H9 (cell line): ENCODE measurements at regions not wholly inside any gene's neighbourhood (a gene's known extent, or its start where the extent isn't known, plus 50 kb on each side); places are given as distances from the start of the nearest gene placed in this dataset.

Experiments
- DNase-seq: peaks from one replicate; pipeline ENCODE4 v3.0.0-alpha.2; 2017
- H2AFZ ChIP-seq: one replicate; pipeline ENCODE4 v1.6.1; 2013; ENCODE audit warnings: mild to moderate bottlenecking, low read length, control low read depth, moderate library complexity
- H2AK5ac ChIP-seq: 2 replicates; pipeline ENCODE4 v1.6.1; 2013; ENCODE audit warnings: low read length, control low read depth, mixed read lengths; ENCODE audit not compliant: insufficient read length
- H2BK120ac ChIP-seq: one replicate; pipeline ENCODE4 v1.6.1; 2013; ENCODE audit warnings: low read depth, mild to moderate bottlenecking, low read length, control low read depth, inconsistent platforms; ENCODE audit not compliant: poor library complexity, severe bottlenecking
- H2BK12ac ChIP-seq: 2 replicates; pipeline ENCODE4 v1.6.1; 2013; ENCODE audit warnings: low read length, control low read depth, mixed read lengths, low read depth; ENCODE audit not compliant: insufficient read length
- H2BK15ac ChIP-seq: 2 replicates; pipeline ENCODE4 v1.6.1; 2013; ENCODE audit warnings: low read depth, low read length, control low read depth
- H2BK20ac ChIP-seq: one replicate; pipeline ENCODE4 v1.6.1; 2013; ENCODE audit warnings: low read depth, mild to moderate bottlenecking, low read length, control low read depth, inconsistent platforms; ENCODE audit not compliant: poor library complexity, severe bottlenecking
- H2BK5ac ChIP-seq: 2 replicates; pipeline ENCODE4 v1.6.1; 2013; ENCODE audit warnings: low read length, control low read depth, mixed read lengths; ENCODE audit not compliant: insufficient read length
- H3K14ac ChIP-seq: 2 replicates; pipeline ENCODE4 v1.6.1; 2013; ENCODE audit warnings: low read length, control low read depth; ENCODE audit not compliant: insufficient read depth
- H3K18ac ChIP-seq: 2 replicates; pipeline ENCODE4 v1.6.1; 2013; ENCODE audit warnings: low read depth, mild to moderate bottlenecking, mixed read lengths, low read length, control low read depth; ENCODE audit not compliant: insufficient read length
- H3K23ac ChIP-seq: 2 replicates; pipeline ENCODE4 v1.6.1; 2013; ENCODE audit warnings: low read length, control low read depth, mixed read lengths, low read depth; ENCODE audit not compliant: insufficient read length
- H3K23me2 ChIP-seq: 2 replicates; pipeline ENCODE4 v1.6.1; 2013; ENCODE audit warnings: low read depth, mild to moderate bottlenecking, mixed read lengths, low read length, control low read depth; ENCODE audit not compliant: insufficient read length, poor library complexity, severe bottlenecking
- H3K27ac ChIP-seq: 2 replicates; pipeline ENCODE4 v1.5.1; 2013; ENCODE audit warnings: low read length, control low read depth, mixed read lengths, low read depth; ENCODE audit not compliant: insufficient read length
- H3K27me3 ChIP-seq: 2 replicates; pipeline ENCODE4 v1.6.1; 2013; ENCODE audit warnings: low read length, control low read depth, inconsistent platforms; ENCODE audit not compliant: insufficient read depth
- H3K4ac ChIP-seq: 2 replicates; pipeline ENCODE4 v1.6.1; 2013; ENCODE audit warnings: low read depth, mild to moderate bottlenecking, control low read depth, inconsistent platforms, low read length, moderate library complexity
- H3K4me1 ChIP-seq: 2 replicates; pipeline ENCODE4 v1.6.1; 2013; ENCODE audit warnings: low read length, control low read depth, inconsistent platforms; ENCODE audit not compliant: insufficient read depth
- H3K4me2 ChIP-seq: 2 replicates; pipeline ENCODE4 v1.6.1; 2013; ENCODE audit warnings: low read length, control low read depth, mixed read lengths; ENCODE audit not compliant: insufficient read length, insufficient read depth
- H3K56ac ChIP-seq: 2 replicates; pipeline ENCODE4 v1.6.1; 2013; ENCODE audit warnings: low read depth, mild to moderate bottlenecking, mixed read lengths, low read length, control low read depth; ENCODE audit not compliant: insufficient read length
- H3K79me1 ChIP-seq: 2 replicates; pipeline ENCODE4 v1.6.1; 2013; ENCODE audit warnings: low read depth, mild to moderate bottlenecking, moderate library complexity, low read length, control low read depth, inconsistent platforms; ENCODE audit not compliant: insufficient read depth, poor library complexity, severe bottlenecking
- H3K79me2 ChIP-seq: 2 replicates; pipeline ENCODE4 v1.6.1; 2013; ENCODE audit warnings: low read length, control low read depth, inconsistent platforms; ENCODE audit not compliant: insufficient read depth
- H3K9ac ChIP-seq: 2 replicates; pipeline ENCODE4 v1.6.1; 2013; ENCODE audit warnings: low read length, control low read depth, mixed read lengths; ENCODE audit not compliant: insufficient read length; ENCODE audit errors: extremely low read depth
- H3K9me3 ChIP-seq: one replicate; pipeline ENCODE4 v1.6.1; 2013; ENCODE audit warnings: low read depth, low read length, inconsistent platforms; ENCODE audit not compliant: control insufficient read depth
- H3T11ph ChIP-seq: one replicate; pipeline ENCODE4 v1.6.1; 2013; ENCODE audit warnings: mild to moderate bottlenecking, low read length, control low read depth, inconsistent platforms
- H4K20me1 ChIP-seq: one replicate; pipeline ENCODE4 v1.6.1; 2013; ENCODE audit not compliant: control insufficient read depth, insufficient read length, insufficient read depth
- H4K5ac ChIP-seq: 2 replicates; pipeline ENCODE4 v1.6.1; 2013; ENCODE audit warnings: low read depth, mild to moderate bottlenecking, mixed read lengths, low read length, control low read depth; ENCODE audit not compliant: insufficient read length
- H4K8ac ChIP-seq: replicated peaks from 2 replicates; pipeline ENCODE4 v1.6.1; 2013; ENCODE audit warnings: low read length, control low read depth, mixed read lengths, low read depth; ENCODE audit not compliant: insufficient read length
- H4K91ac ChIP-seq: 2 replicates; pipeline ENCODE4 v1.6.1; 2013; ENCODE audit warnings: low read depth, mild to moderate bottlenecking, moderate library complexity, mixed read lengths, low read length, control low read depth; ENCODE audit not compliant: insufficient read length
- H3K27ac Mint-ChIP-seq, 3 experiments: 2 replicates in 2 of 3; 3 replicates in 1 of 3; pipeline ENCODE4 v1.8.0; 2020 to 2021; ENCODE audit warnings: mixed read lengths in 3 of 3, mild to moderate bottlenecking in 1 of 3, moderate library complexity in 1 of 3
- H3K27me3 Mint-ChIP-seq: 2 replicates; pipeline ENCODE4 v1.8.0; 2021; ENCODE audit warnings: low read depth, mild to moderate bottlenecking, moderate library complexity, mixed read lengths
- H3K36me3 Mint-ChIP-seq, 3 experiments: 2 replicates in 2 of 3; 3 replicates in 1 of 3; pipeline ENCODE4 v1.8.0; 2020 to 2021; ENCODE audit warnings: low read depth in 3 of 3, mixed read lengths in 3 of 3; ENCODE audit not compliant: insufficient read depth in 1 of 3
- H3K4me1 Mint-ChIP-seq, 2 experiments: 2 replicates each; pipeline ENCODE4 v1.8.0; 2020; ENCODE audit warnings: mixed read lengths in 2 of 2
- H3K4me3 Mint-ChIP-seq, 2 experiments: 2 replicates in 1 of 2; 3 replicates in 1 of 2; pipeline ENCODE4 v1.8.0; 2020 to 2021; ENCODE audit warnings: mild to moderate bottlenecking in 2 of 2, mixed read lengths in 2 of 2, moderate library complexity in 1 of 2
- H3K9me3 Mint-ChIP-seq, 2 experiments: 2 replicates in 1 of 2; 3 replicates in 1 of 2; pipeline ENCODE4 v1.8.0; 2020; ENCODE audit warnings: mild to moderate bottlenecking in 2 of 2, mixed read lengths in 2 of 2, moderate library complexity in 1 of 2
- WGBS: extraction: QIAGEN DNeasy Blood & Tissue Kit; methylation state at CpG from one replicate; pipeline ENCODE4 v1.1.7; 2013; ENCODE audit warnings: missing lambda C conversion rate, low lambda C conversion rate, mixed read lengths; ENCODE audit not compliant: insufficient read length; ENCODE audit errors: extremely low coverage; 5-methylcytosine and 5-hydroxymethylcytosine counted together
- TF ChIP-seq, protein P1 (sequence below): fragments of 200-600 bp; sonication (generic); conservative IDR thresholded peaks from 3 replicates; pipeline ENCODE4 v1.8.0; 2021; ENCODE audit warnings: antibody characterized with exemption, mild to moderate bottlenecking

DNA sequence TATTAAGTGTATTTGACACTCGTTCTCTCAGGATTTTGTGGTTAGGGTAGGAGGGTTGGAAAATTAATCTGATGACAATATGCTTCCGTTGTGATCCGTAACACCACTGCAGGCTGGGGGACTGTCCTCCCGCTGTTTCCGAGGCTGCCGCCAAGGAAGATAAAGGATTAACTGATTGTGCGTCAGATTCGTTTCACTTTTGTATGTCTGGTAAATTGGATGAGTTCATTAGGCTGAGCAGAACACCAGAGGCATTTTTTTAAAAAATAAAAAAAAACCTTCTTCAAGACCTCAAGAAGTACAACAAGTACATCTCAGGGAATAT, 486.7 kb upstream of the SALL1 start:
- H2AFZ ChIP-seq = no peak overlapping the region
- H3K23ac ChIP-seq = no peak overlapping the region
- H2BK12ac ChIP-seq = no peak overlapping the region
- Mint-ChIP-seq H3K4me1 (peaks cover 33 to 43% of the 10 kb centered on the region in 2 experiments), H3K9me3 (peaks cover 0 to 3% of the 10 kb centered on the region in 2 experiments; a peak in 4 of 5 replicates), H3K27me3 (peaks cover 75% of the 10 kb centered on the region), H3K4me3 (peak overlapping the region; percentile 58 to 65; a peak in 4 of 5 replicates), H3K36me3 (peaks cover 0 to 9% (median 0%) of the 10 kb centered on the region in 3 experiments; a peak in 4 of 7 replicates), H3K27ac (peak overlapping the region in 2 of 3 experiments; percentile 91 to 95; a peak in 5 of 7 replicates)
- H3K9me3 ChIP-seq = no peaks in the 10 kb centered on the region
- TF ChIP-seq, protein P1, sequence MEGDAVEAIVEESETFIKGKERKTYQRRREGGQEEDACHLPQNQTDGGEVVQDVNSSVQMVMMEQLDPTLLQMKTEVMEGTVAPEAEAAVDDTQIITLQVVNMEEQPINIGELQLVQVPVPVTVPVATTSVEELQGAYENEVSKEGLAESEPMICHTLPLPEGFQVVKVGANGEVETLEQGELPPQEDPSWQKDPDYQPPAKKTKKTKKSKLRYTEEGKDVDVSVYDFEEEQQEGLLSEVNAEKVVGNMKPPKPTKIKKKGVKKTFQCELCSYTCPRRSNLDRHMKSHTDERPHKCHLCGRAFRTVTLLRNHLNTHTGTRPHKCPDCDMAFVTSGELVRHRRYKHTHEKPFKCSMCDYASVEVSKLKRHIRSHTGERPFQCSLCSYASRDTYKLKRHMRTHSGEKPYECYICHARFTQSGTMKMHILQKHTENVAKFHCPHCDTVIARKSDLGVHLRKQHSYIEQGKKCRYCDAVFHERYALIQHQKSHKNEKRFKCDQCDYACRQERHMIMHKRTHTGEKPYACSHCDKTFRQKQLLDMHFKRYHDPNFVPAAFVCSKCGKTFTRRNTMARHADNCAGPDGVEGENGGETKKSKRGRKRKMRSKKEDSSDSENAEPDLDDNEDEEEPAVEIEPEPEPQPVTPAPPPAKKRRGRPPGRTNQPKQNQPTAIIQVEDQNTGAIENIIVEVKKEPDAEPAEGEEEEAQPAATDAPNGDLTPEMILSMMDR = no peak
- no CpG with 5 or more reads among the region's 8 CpGs for WGBS
- H3K18ac ChIP-seq = peak overlapping the region; percentile 50
- no peaks in the 10 kb centered on the region for H3K79me1 ChIP-seq
- H4K8ac ChIP-seq = no peak overlapping the region
- H3K27ac ChIP-seq = peak overlapping the region; percentile 71
- DNase-seq = no peak
- peak overlapping the region; percentile 59 for H3K4me2 ChIP-seq
- H4K5ac ChIP-seq = no peak overlapping the region
- H2BK5ac ChIP-seq = no peak overlapping the region
- no peak overlapping the region for H4K91ac ChIP-seq
- no peak overlapping the region for H2BK20ac ChIP-seq
- no peak overlapping the region for H3K56ac ChIP-seq
- no peak overlapping the region for H2BK15ac ChIP-seq
- no peaks in the 10 kb centered on the region for H3K27me3 ChIP-seq
- no peak overlapping the region for H3K14ac ChIP-seq
- no peak overlapping the region for H3T11ph ChIP-seq
- H2BK120ac ChIP-seq = no peak overlapping the region
- H3K4me1 ChIP-seq = peaks cover 12% of the 10 kb centered on the region
- H4K20me1 ChIP-seq = no peaks in the 10 kb centered on the region
- H3K23me2 ChIP-seq = no peaks in the 10 kb centered on the region
- no peaks in the 10 kb centered on the region for H3K79me2 ChIP-seq
- no peak overlapping the region for H2AK5ac ChIP-seq
- H3K9ac ChIP-seq = no peak overlapping the region
- H3K4ac ChIP-seq = no peak overlapping the region
